22Rv1 (cell line): ENCODE measurements at regions not wholly inside any gene's neighbourhood (a gene's known extent, or its start where the extent isn't known, plus 50 kb on each side); places are given as distances from the start of the nearest gene placed in this dataset.

ENCODE experiments used
- H3K27ac ChIP-seq: fragments of 450-650 bp; 2 replicates; pipeline ENCODE4 v1.5.1; 2017
- ZFX ChIP-seq: fragments of 450-650 bp; IDR thresholded peaks from 2 replicates; pipeline ENCODE4 v1.6.1; 2017; ENCODE audit warnings: antibody characterized with exemption, borderline replicate concordance
- TF ChIP-seq, protein P1 (sequence below): fragments of 450-650 bp; IDR thresholded peaks from 2 replicates; pipeline ENCODE4 v1.5.1; 2017; ENCODE audit warnings: mild to moderate bottlenecking

DNA sequence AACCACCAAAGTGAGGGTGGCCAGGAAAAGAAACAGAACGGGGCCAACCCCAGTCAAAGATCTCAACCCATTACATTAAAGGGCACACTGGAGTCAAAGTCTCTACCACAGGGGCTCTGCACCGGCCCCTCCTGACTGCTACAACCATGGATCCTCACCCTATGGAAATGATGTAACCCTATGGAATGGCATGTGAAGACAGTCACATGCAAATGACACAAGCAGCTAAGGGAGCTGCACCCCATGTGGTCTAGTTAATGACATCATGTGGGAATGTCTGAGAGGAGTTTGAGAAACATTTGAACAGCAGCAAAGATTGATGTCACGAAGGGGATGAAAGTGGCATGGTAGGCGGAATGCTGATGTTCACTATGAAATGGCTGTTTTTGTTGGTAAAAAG lies 298.2 kb upstream of the SLCO3A1 start:
- no peak for TF ChIP-seq ZFX
- TF ChIP-seq, protein P1, sequence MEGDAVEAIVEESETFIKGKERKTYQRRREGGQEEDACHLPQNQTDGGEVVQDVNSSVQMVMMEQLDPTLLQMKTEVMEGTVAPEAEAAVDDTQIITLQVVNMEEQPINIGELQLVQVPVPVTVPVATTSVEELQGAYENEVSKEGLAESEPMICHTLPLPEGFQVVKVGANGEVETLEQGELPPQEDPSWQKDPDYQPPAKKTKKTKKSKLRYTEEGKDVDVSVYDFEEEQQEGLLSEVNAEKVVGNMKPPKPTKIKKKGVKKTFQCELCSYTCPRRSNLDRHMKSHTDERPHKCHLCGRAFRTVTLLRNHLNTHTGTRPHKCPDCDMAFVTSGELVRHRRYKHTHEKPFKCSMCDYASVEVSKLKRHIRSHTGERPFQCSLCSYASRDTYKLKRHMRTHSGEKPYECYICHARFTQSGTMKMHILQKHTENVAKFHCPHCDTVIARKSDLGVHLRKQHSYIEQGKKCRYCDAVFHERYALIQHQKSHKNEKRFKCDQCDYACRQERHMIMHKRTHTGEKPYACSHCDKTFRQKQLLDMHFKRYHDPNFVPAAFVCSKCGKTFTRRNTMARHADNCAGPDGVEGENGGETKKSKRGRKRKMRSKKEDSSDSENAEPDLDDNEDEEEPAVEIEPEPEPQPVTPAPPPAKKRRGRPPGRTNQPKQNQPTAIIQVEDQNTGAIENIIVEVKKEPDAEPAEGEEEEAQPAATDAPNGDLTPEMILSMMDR: no peak
- no peak overlapping the region for H3K27ac ChIP-seq

DNA sequence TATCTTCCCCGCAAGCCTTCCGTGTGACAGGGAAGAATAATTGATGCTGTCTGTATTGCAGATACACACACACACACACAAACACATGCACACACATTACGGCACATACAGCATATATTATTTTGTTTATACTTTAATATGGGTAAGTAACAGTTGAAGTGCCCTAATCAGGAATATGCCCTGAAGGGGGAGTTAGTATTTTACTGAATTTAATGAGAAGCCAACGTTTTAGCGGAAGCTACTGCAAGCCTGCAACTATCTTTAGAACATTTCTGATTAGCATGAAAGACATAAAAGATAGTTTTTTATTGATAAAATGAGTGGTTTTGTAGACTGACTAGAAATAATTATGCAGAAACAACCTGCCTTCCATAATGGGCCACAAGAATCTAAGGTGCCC lies 296.6 kb upstream of the SLCO3A1 start:
- no peak overlapping the region for H3K27ac ChIP-seq
- no peak for TF ChIP-seq ZFX
- TF ChIP-seq, protein P1: no peak

DNA sequence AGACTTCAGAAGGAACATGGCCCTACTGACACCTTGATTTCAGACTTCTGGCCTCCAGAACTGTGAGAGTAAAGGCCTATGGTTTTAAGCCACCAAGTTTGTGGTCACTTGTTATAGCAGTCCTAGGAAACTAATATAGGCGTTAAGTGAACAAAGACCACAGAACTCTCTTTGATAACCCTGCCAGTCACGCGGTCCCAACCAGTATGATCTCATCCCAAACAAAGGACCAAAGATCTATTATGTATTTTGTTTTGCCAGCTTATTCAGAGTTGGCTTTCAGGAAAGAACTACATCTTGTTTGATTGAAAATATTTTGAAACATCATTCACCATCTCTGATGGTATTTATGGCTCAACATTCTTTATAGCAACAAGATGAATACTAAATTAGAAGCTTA lies 294.4 kb upstream of the SLCO3A1 start:
- H3K27ac ChIP-seq: no peak overlapping the region
- no peak for TF ChIP-seq ZFX
- TF ChIP-seq, protein P1: no peak

DNA sequence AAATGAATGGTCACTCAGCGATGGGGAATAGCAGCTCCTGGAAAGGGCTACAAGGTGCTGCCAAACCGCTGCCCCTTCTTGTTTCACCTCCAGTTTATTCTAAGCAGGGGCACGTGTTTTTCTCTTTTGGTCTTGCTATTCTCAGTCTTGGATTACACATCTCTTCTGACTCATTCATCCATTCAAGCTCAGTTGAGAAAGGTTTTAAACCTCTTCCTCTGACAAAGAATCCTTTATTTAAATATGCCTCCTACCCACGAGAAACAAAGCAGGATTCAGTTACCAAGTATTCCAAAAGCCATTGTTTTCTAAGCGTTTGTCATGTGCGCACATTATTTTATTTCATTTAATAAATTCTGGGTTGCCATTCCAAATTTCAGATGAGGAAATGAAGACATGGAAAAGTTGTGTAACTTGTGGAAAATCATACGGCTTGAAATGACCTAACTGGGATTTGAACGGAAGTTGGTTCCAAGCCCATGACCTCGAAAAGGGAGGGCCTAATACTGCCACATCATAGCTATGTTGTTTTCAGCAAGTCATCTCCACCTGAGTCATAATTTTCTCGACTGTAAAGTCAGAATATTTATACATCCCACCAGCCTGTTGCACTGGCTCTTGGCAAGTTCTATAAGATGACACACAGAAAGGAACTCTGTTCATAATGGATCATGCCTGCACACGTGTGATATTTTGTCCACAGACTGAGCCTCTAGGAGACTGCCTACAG lies 292.0 kb upstream of the SLCO3A1 start:
- no peak for TF ChIP-seq ZFX
- TF ChIP-seq, protein P1: no peak
- no peak overlapping the region for H3K27ac ChIP-seq

DNA sequence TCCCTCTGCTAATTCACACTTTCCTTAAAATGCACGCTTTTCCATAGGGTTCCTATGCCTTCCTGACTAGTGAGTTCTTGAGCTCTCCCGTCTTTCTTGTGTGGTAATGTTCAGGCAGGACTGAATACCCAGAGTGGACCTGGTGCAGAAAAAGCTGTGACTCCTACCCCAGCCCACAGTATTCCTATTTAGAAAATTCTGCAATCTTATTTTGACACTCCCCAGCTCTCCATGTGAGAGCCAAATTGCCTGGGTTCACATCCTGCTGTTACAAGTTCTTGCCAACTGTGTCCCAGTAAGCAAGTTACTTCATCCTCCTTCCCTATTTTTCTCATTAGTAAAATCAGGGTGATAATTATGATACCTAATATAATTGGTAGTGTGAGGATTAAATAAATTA lies 290.8 kb upstream of the SLCO3A1 start:
- TF ChIP-seq, protein P1: no peak
- H3K27ac ChIP-seq: no peak overlapping the region

DNA sequence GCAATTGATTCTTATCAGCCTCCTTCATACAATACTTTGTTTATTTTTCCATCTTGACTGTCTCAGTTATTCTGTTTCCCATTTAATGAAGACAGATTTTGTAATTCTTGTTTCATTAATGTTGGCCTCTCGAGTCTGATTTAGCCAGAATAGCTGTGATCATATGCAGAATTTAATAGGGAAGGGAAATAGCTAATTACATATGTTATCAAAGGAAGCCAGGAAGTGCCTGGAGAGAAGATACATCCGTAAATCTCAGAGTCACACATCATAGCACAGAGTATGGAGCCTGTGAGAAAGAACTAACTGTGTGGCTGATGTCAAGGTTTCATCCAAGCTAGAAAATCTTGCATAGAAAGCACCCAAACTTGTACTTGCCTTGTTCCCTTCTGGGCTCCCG lies 288.9 kb upstream of the SLCO3A1 start:
- TF ChIP-seq, protein P1: no peak
- no peak for TF ChIP-seq ZFX
- H3K27ac ChIP-seq: no peak overlapping the region

DNA sequence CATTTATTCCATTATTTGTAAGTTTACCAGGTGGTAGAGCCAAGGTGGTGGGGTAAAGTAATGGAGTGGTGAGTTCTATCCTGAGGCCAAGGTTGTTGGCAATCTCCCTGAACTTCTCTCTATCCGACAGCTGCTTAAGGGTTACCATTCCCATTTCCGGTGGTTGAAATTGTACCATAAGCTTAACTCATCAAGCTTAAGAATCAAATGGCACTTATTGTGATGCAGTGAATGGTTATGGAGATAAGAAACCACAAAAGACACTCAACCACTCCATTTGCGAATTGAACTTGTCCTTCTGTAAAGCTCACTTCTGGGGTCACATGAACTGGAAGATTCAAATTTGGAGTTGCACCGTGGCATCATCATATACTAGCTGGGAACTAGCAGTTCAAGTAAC lies 287.4 kb upstream of the SLCO3A1 start:
- no peak overlapping the region for H3K27ac ChIP-seq
- no peak for TF ChIP-seq ZFX
- TF ChIP-seq, protein P1: no peak
